GM21529 (cell line): ENCODE measurements at regions not wholly inside any gene's neighbourhood (a gene's known extent, or its start where the extent isn't known, plus 50 kb on each side); places are given as distances from the start of the nearest gene placed in this dataset.
A peak's percentile ranks its signal among the peaks of the same experiment; 100 is the strongest.

ENCODE experiments used
- ATAC-seq: cut with Tn5 transposase; IDR thresholded peaks from one replicate; pipeline ENCODE4 v1.9.1; 2021; ENCODE audit not compliant: unreplicated experiment

DNA sequence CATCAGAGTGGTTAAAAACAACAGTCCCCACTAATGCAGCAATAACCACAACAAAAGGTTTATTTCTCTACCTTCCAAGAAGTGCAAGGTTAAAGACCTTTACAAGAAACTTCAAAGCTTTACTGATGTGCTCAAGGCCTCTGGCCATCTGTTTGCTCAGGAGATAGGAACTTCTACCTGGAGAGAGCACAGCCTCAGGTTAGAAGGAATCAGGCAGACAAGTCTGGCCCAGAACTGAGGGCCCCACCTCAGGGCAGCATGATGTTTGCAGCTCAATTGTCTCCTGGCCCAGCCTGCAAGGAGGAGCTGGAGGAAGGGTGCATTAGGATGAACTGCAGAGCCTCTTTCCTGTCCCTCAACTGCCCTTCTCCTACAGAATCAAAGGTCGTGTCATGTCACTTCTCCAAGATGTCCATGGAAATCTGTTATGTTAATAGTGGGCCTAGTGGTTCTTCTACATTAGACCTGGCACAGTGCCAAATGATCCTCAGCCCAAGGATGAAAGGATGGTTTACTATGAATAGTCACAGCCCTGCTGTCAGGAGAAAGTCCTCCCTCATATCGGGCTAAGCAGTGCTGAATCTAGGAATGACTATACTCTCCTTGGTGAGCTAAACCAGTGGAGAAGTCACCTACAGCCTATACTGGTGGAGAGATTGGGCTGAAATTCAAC lies 98.9 kb upstream of the NTRK2 start:
- ATAC-seq: no peak

- ATAC-seq: no peak
These were observed 96.4 kb upstream of the NTRK2 start for GRCh38 chr9:84573083-84573482.

DNA sequence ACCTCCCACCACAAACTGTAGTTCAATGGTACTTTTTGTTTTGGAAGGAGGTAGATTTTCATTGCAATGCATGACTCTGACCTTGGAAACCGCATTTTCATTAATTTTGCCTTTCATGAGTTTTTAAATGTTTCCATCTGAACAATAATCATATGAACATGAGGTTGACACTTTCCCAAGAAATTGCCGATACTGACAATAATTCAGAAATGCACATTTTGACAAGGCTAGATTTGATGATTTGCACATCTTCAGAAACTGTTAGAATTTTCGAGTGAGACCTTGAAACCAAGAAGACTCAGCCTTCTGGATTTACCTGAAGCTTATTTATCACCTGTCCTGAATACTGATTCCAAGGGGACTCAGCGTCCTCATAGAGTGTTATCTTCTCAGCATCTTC lies 93.8 kb upstream of the NTRK2 start:
- no peak for ATAC-seq

DNA sequence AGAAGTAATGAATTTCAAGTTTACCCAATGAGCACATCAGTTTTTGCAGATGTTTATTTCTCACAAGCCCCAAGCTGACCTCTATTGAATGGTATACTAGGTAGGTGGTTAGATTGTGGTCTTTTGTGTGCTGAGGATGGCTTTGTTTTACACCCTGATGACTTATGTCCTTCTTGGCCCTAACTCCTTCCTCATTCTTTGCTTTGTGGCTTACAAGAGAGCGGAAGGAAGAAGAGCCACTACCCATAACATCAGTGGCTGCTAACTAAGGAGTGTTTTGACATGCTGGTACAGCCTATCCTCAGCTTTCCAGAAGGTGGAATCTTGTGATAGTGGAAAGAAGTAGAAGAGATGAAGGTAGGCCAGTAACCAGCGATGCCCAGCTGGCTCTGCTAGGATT lies 85.7 kb upstream of the NTRK2 start:
- no peak for ATAC-seq

GRCh38 chr9:84586662-84587061 lies 82.9 kb upstream of the NTRK2 start:
- ATAC-seq: no peak

DNA sequence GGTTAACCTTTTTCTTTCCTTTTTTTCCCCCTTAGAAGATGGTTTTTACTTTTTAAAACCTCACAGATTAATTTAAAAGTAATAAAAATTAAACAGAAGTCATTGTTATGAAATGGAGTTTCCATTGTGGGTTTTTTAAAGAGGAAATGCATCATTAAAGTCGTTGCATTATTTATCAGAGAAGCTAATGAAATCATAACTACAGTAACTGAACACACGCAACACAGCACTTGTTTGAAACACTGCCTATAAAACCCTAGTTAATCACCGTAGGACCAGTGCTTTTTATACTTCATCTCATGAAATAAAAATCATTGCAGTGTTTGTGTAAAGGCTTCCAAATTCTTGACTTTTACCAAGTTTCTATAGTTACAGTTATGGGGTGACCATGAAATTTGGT lies 82.4 kb upstream of the NTRK2 start:
- ATAC-seq: no peak

GRCh38 chr9:84589542-84589941 lies 80.0 kb upstream of the NTRK2 start:
- no peak for ATAC-seq

GRCh38 chr9:84590706-84591105 lies 78.8 kb upstream of the NTRK2 start:
- no peak for ATAC-seq

GRCh38 chr9:84592918-84593317 lies 76.6 kb upstream of the NTRK2 start:
- ATAC-seq: no peak

GRCh38 chr9:84593352-84593751 lies 76.2 kb upstream of the NTRK2 start:
- no peak for ATAC-seq

DNA sequence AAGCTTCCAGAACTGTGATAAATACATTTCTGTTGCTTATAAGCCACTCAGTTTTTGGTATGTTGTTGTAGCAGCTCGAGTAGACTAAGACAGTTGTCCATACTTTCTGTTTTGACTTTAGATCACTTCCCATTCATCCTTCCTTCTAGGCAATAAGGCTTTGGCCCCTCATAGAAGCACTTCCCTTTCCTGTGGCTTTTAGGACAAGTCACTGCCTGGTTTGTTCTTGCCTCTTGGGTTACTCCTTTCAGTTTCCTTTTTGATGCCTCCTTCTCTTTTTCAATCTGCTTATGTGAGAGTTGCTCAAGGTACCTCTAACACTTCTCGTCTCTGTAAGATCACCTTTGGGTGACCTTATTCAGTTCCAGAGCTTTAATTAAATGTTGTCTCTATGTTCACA lies 72.4 kb upstream of the NTRK2 start:
- peak; percentile 97 for ATAC-seq

DNA sequence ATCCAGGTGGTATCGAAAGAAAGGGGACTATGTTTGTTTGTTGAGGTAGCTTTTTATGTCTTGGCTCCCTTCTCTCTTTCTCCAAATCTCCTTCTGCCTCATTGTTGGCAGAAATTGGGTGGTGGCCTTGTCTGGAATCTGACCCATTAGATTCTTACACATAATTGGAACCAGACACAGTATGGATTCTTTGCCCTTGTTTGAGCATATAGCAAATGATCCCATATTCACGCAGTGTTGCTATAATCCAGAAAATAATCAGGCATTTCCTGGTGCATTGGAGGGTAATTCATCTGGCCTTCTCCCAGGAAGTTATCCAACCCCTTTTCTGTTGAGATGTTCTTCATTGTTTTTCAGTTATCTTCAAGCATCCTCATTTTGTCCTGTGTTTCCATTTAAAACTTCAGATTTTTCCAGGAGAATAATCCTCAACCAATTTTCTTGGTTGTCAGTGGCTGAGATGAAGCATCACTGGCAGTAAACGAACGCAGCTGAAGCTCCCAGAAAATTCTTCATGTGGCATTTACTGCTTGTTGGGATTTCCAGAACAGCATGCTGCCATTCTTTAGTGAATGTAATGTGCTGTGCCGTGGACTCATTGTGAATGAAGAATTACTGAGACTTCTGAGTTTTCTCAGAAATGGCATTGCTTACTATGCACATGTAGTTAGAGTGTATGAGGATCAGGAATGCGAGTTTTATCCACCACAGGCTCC lies 70.5 kb upstream of the NTRK2 start:
- ATAC-seq: no peak

DNA sequence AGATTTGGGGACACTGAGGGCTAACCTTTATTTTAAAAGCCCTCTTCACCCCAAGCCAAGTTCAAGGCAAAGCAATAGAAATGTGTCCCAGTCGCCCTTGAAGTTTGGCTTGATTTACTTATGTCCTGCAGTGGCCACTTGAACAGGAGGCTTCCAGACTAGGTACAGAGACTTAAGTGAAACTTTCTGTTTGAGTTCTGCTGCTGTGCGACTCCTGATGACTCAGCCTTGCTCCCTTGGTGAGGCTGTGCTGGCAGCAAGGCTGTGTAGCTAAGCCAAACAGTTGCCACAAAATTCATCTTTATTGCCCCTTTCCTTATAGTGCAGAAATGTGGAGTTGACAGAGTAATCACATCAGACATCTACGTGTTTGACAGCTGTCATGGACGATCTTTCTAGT lies 68.8 kb upstream of the NTRK2 start:
- ATAC-seq: no peak

GRCh38 chr9:84604223-84604622 lies 65.3 kb upstream of the NTRK2 start:
- no peak for ATAC-seq

DNA sequence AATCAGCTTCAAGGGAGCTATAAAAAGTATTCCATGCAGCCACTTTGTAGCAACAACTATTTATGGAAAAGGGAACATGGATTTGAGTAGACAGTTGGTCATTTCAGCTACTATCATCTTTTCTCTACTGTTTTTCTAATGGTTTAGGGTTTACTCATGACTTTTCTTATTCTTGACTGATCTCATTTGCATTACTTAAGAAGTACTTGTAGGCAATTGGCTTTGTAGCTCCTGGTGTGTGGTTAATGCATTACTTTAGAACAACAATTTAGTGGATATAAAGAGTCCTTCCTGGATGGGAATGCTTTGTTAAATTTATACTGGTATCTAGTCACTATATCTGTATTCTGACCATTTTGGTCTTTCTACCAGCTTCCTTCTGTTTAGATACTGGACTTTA lies 59.8 kb upstream of the NTRK2 start:
- no peak for ATAC-seq

- ATAC-seq: no peak
These were observed 56.1 kb upstream of the NTRK2 start for GRCh38 chr9:84613431-84613830.

DNA sequence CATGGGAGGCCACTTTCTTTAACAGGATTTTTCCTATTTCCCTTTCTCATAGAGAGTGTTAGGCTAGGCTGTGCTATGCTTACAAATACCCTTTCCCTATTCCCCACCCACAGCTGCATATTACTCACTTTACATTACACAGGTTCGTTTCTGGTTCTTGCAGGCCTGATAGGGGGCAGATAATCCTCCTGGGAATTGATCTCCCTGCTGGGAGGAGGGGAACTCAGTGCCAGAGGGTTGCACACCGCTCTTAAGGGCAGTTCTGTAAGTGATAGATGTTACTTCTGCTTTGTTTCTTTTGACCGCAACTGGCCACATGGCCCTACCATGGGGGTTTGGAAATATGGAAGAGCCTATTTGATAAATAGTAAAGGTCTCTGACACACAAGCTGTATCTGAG lies 54.0 kb upstream of the NTRK2 start:
- no peak for ATAC-seq

DNA sequence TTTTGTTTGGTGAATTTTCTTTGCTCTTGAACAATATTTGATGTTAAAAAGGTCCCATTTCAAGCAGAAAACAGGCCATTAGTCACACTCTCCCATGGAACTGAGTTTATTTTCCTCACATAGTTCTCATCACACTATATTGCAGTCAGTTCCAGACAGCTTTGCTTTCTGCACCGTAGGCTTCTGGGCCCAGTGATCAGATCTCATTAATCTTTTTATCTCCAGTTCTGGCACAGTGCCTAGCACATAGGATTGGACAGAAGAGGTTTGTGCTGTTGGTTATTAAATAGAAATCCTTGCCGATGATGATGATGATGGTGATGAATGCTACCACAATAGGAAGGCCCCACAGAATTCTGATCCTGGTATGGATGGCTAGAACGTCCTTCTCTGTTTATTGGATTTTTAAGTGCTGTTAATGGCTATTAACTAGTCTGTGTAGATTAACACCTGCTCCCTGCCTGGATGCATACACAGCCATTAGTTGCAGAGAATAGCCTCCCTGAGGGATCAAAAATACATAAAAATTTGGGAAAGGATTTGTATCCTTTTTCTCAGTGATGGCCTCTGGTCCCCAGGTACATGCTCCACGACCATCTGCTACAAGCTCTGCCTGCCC lies 52.0 kb upstream of the NTRK2 start:
- no peak for ATAC-seq
